ENCODE measurements at regions not wholly inside any gene's neighbourhood (a gene's known extent, or its start where the extent isn't known, plus 50 kb on each side); places are given as distances from the start of the nearest gene placed in this dataset.
A peak's percentile ranks its signal among the peaks of the same experiment; 100 is the strongest.

- TF ChIP-seq POU6F1 (CRISPR knock-in tag; IDR thresholded peaks at IDR 0.05; ENCODE audit: borderline replicate concordance, low read depth) (no peak), PPARA (CRISPR knock-in tag; IDR thresholded peaks at IDR 0.05; ENCODE audit: borderline replicate concordance) (no peak), PATZ1 (CRISPR knock-in tag; IDR thresholded peaks at IDR 0.05; ENCODE audit: borderline replicate concordance) (no peak), ISL1 (CRISPR knock-in tag; IDR thresholded peaks at IDR 0.05) (no peak), GLIS3 (CRISPR knock-in tag; IDR thresholded peaks at IDR 0.05) (no peak), CSRNP3 (CRISPR knock-in tag; IDR thresholded peaks at IDR 0.05) (no peak), ZNF565 (CRISPR knock-in tag; conservative IDR thresholded peaks at IDR 0.05; ENCODE audit: low read depth) (no peak), ZNF70 (CRISPR knock-in tag; IDR thresholded peaks at IDR 0.05) (no peak), ZC3H10 (CRISPR knock-in tag; IDR thresholded peaks at IDR 0.05) (no peak), ZNF8 (CRISPR knock-in tag; IDR thresholded peaks at IDR 0.05) (no peak), SNAI2 (CRISPR knock-in tag; IDR thresholded peaks at IDR 0.05) (no peak)
Observed at GRCh38 chr1:189977184-189977583, 500.5 kb downstream of the BRINP3 start (continued).

- TF ChIP-seq ZNF8 (CRISPR knock-in tag; IDR thresholded peaks at IDR 0.05) (no peak), POU6F1 (CRISPR knock-in tag; IDR thresholded peaks at IDR 0.05; ENCODE audit: borderline replicate concordance, low read depth) (no peak), ZNF70 (CRISPR knock-in tag; IDR thresholded peaks at IDR 0.05) (no peak), ZNF565 (CRISPR knock-in tag; conservative IDR thresholded peaks at IDR 0.05; ENCODE audit: low read depth) (no peak), TOX (CRISPR knock-in tag; IDR thresholded peaks at IDR 0.05; ENCODE audit: borderline replicate concordance) (no peak), TCF4 (CRISPR knock-in tag; IDR thresholded peaks at IDR 0.05; ENCODE audit: borderline replicate concordance) (no peak)
- ATAC-seq, result peak; percentile 41; the same call in 2 of the 3 replicates
Observed at GRCh38 chr1:189983166-189983890, 494.3 kb downstream of the BRINP3 start.

- no peak for ATAC-seq
- TF ChIP-seq PATZ1 (CRISPR knock-in tag; IDR thresholded peaks at IDR 0.05; ENCODE audit: borderline replicate concordance) (no peak), CREB5 (CRISPR knock-in tag; IDR thresholded peaks at IDR 0.05; ENCODE audit: low read depth) (no peak)
Observed at GRCh38 chr1:189986516-189986915, 491.1 kb downstream of the BRINP3 start.

- peak; percentile 52 for ATAC-seq
- TF ChIP-seq TOX (CRISPR knock-in tag; IDR thresholded peaks at IDR 0.05; ENCODE audit: borderline replicate concordance), result no peak
- TF ChIP-seq ISL1 (CRISPR knock-in tag; IDR thresholded peaks at IDR 0.05), result no peak
- TF ChIP-seq CSDC2 (CRISPR knock-in tag; IDR thresholded peaks at IDR 0.05), result no peak
- no peak for TF ChIP-seq PATZ1 (CRISPR knock-in tag; IDR thresholded peaks at IDR 0.05; ENCODE audit: borderline replicate concordance)
- no peak for TF ChIP-seq OSR1 (CRISPR knock-in tag; IDR thresholded peaks at IDR 0.05)
- TF ChIP-seq PPARA (CRISPR knock-in tag; IDR thresholded peaks at IDR 0.05; ENCODE audit: borderline replicate concordance), result no peak
- no peak for TF ChIP-seq SNAI2 (CRISPR knock-in tag; IDR thresholded peaks at IDR 0.05)
- no peak for TF ChIP-seq ZNF565 (CRISPR knock-in tag; conservative IDR thresholded peaks at IDR 0.05; ENCODE audit: low read depth)
- TF ChIP-seq BACH2 (CRISPR knock-in tag; IDR thresholded peaks at IDR 0.05; ENCODE audit: borderline replicate concordance), result no peak
- no peak for TF ChIP-seq ZFP30 (CRISPR knock-in tag; IDR thresholded peaks at IDR 0.05)
- TF ChIP-seq CREB5 (CRISPR knock-in tag; IDR thresholded peaks at IDR 0.05; ENCODE audit: low read depth), result no peak
- no peak for TF ChIP-seq GLIS3 (CRISPR knock-in tag; IDR thresholded peaks at IDR 0.05)
- no peak for TF ChIP-seq TCF4 (CRISPR knock-in tag; IDR thresholded peaks at IDR 0.05; ENCODE audit: borderline replicate concordance)
- no peak for TF ChIP-seq ZNF8 (CRISPR knock-in tag; IDR thresholded peaks at IDR 0.05)
- TF ChIP-seq ZC3H10 (CRISPR knock-in tag; IDR thresholded peaks at IDR 0.05), result no peak
- TF ChIP-seq ESRRG (CRISPR knock-in tag; IDR thresholded peaks at IDR 0.05), result no peak
Observed at GRCh38 chr1:189987509-189987908, 490.2 kb downstream of the BRINP3 start.

All from SK-N-SH treated with all-trans-retinoic acid at 6 μM for 48 hours (cell line).